HepG2 (cell line): ENCODE measurements at regions not wholly inside any gene's neighbourhood (a gene's known extent, or its start where the extent isn't known, plus 50 kb on each side); places are given as distances from the start of the nearest gene placed in this dataset.

ENCODE experiments used
- MAFF ChIP-seq: IDR thresholded peaks from 2 replicates; pipeline ENCODE4 v1.6.1; 2011; ENCODE audit warnings: low read depth, low read length, improper control_type of control experiment
- YY1 ChIP-seq: IDR thresholded peaks from 2 replicates; pipeline ENCODE4 v1.6.1; 2011; ENCODE audit warnings: low read length, low read depth, moderate library complexity, mild to moderate bottlenecking; ENCODE audit not compliant: insufficient read depth, insufficient replicate concordance

DNA sequence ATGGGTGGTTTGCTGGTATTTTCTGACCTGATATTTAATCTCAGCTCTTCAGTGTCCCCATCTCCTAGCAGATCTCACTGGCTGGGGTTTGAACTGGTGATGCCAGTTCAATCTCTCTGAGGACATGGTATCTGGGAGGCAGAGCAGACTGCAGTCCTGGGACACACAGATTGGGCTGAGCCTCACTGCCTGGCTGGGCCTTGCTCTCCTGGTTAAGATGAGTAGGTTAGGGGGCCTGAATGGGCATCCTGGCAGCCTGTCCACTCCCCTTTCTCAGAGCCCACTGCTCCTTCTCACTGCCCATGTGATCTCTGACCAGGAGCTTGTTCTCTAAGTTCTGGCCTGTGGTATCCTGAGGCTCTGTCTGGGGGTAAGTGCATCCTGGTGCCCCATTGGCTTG lies 363.4 kb downstream of the GLRX3 start:
- TF ChIP-seq YY1 (no peak), MAFF (no peak)
